IMR-90 (cell line): ENCODE measurements at regions not wholly inside any gene's neighbourhood (a gene's known extent, or its start where the extent isn't known, plus 50 kb on each side); places are given as distances from the start of the nearest gene placed in this dataset.

Experiments
- ATAC-seq: fragments of 200-7000 bp; cut with Tn5 transposase; 2 replicates; pipeline ENCODE4 v1.9.1; 2020; ENCODE audit warnings: low read depth, mild to moderate bottlenecking, moderate library complexity
- BruUV-seq: library from RNA; stranded (reverse); fragments of 400-500 nt; replicated peaks from 2 replicates; lab custom pipeline; 2021; lab: Mats Ljungman, UMichigan
- CTCF ChIA-PET: fragments of 300-600 bp; formaldehyde crosslinking; extraction: SDS; loops from one replicate; lab custom pipeline; 2021; ENCODE audit warnings: antibody characterized with exemption; lab: Yijun Ruan, JAX
- POLR2A ChIA-PET: fragments of 300-600 bp; sonication (Branson Sonifier 250); formaldehyde crosslinking; loops from one replicate; lab custom pipeline; 2022; ENCODE audit warnings: antibody characterized with exemption; ENCODE audit not compliant: unreplicated experiment; lab: Charles Lee
- DNase-seq: peaks from one replicate; pipeline ENCODE4 v3.0.0; 2013
- H2AFZ ChIP-seq: replicated peaks from 2 replicates; pipeline ENCODE3; 2013; ENCODE audit warnings: low read length, mild to moderate bottlenecking; ENCODE audit not compliant: poor library complexity
- H2AK5ac ChIP-seq: 2 replicates; pipeline ENCODE4 v1.6.1; 2013; ENCODE audit warnings: low read depth, low read length, inconsistent platforms
- H2AK9ac ChIP-seq: replicated peaks from 2 replicates; pipeline ENCODE3; 2013; ENCODE audit warnings: mild to moderate bottlenecking, low read depth, low read length, moderate library complexity; ENCODE audit not compliant: poor library complexity
- H2BK120ac ChIP-seq: 2 replicates; pipeline ENCODE4 v1.6.1; 2013; ENCODE audit warnings: low read depth, low read length, inconsistent platforms
- H2BK15ac ChIP-seq: 3 replicates; pipeline ENCODE4 v1.6.1; 2013; ENCODE audit warnings: low read depth, low read length, inconsistent platforms
- H2BK20ac ChIP-seq: 2 replicates; pipeline ENCODE4 v1.6.1; 2013; ENCODE audit warnings: low read depth, mild to moderate bottlenecking, inconsistent platforms, low read length, moderate library complexity
- H2BK5ac ChIP-seq: 2 replicates; pipeline ENCODE4 v1.6.1; 2013; ENCODE audit warnings: mild to moderate bottlenecking, low read depth, low read length, inconsistent platforms; ENCODE audit not compliant: poor library complexity, severe bottlenecking
- H3K14ac ChIP-seq: replicated peaks from 2 replicates; pipeline ENCODE4 v1.6.1; 2013; ENCODE audit warnings: low read depth, low read length, inconsistent platforms
- H3K18ac ChIP-seq: 2 replicates; pipeline ENCODE4 v1.6.1; 2013; ENCODE audit warnings: low read depth, low read length, control low read depth
- H3K23ac ChIP-seq: 2 replicates; pipeline ENCODE4 v1.6.1; 2013; ENCODE audit warnings: low read depth, low read length, inconsistent platforms
- H3K27ac ChIP-seq: 2 replicates; pipeline ENCODE4 v1.5.1; 2013; ENCODE audit warnings: mild to moderate bottlenecking, control low read depth, low read length; ENCODE audit not compliant: insufficient read depth
- H3K27me3 ChIP-seq: 2 replicates; pipeline ENCODE4 v1.6.1; 2013; ENCODE audit warnings: low read length; ENCODE audit not compliant: control insufficient read depth, insufficient read depth
- H3K36me3 ChIP-seq: 2 replicates; pipeline ENCODE4 v1.6.1; 2013; ENCODE audit warnings: low read length, mixed read lengths; ENCODE audit not compliant: control insufficient read depth, insufficient read depth
- H3K4ac ChIP-seq: 2 replicates; pipeline ENCODE4 v1.6.1; 2013; ENCODE audit warnings: low read depth, low read length, inconsistent platforms
- H3K4me1 ChIP-seq: 2 replicates; pipeline ENCODE4 v1.6.1; 2013; ENCODE audit warnings: low read length, mixed read lengths; ENCODE audit not compliant: control insufficient read depth, insufficient read depth
- H3K4me2 ChIP-seq: 2 replicates; pipeline ENCODE4 v1.6.1; 2013; ENCODE audit warnings: low read depth, mild to moderate bottlenecking, control low read depth, low read length, moderate library complexity
- H3K4me3 ChIP-seq: 2 replicates; pipeline ENCODE4 v1.5.1; 2013; ENCODE audit warnings: low read depth, mild to moderate bottlenecking, control low read depth, low read length, moderate library complexity; ENCODE audit not compliant: insufficient read depth
- H3K56ac ChIP-seq: 2 replicates; pipeline ENCODE4 v1.6.1; 2013; ENCODE audit warnings: low read length, inconsistent platforms; ENCODE audit not compliant: insufficient read depth; ENCODE audit errors: extremely low read depth
- H3K79me1 ChIP-seq, 2 experiments: 2 replicates each; pipeline ENCODE4 v1.6.1; 2013; ENCODE audit warnings: low read length in 2 of 2, inconsistent platforms in 1 of 2, low read depth in 1 of 2
- H3K9ac ChIP-seq: 2 replicates; pipeline ENCODE4 v1.6.1; 2013; ENCODE audit warnings: low read depth, low read length, control low read depth
- H3K9me1 ChIP-seq: 2 replicates; pipeline ENCODE4 v1.6.1; 2013; ENCODE audit warnings: low read length, inconsistent platforms; ENCODE audit not compliant: insufficient read depth
- H3K9me3 ChIP-seq: 2 replicates; pipeline ENCODE4 v1.6.1; 2013; ENCODE audit warnings: low read length; ENCODE audit not compliant: control insufficient read depth, insufficient read depth
- H4K20me1 ChIP-seq: 2 replicates; pipeline ENCODE4 v1.6.1; 2013; ENCODE audit warnings: low read length, inconsistent platforms; ENCODE audit not compliant: insufficient read depth
- H4K5ac ChIP-seq: 2 replicates; pipeline ENCODE4 v1.6.1; 2013; ENCODE audit warnings: mild to moderate bottlenecking, low read depth, low read length, control low read depth
- H4K8ac ChIP-seq, 2 experiments: 2 replicates each; pipeline ENCODE4 v1.6.1; 2013; ENCODE audit warnings: low read depth in 2 of 2, low read length in 2 of 2, control low read depth in 1 of 2, inconsistent platforms in 1 of 2
- H4K91ac ChIP-seq: 2 replicates; pipeline ENCODE4 v1.6.1; 2013; ENCODE audit warnings: low read depth, low read length, inconsistent platforms; ENCODE audit not compliant: insufficient read depth
- BHLHE40 ChIP-seq: fragments of 150-350 bp; IDR thresholded peaks from 2 replicates; pipeline ENCODE4 v1.6.1; 2016; ENCODE audit warnings: mild to moderate bottlenecking, low read depth, low read length
- FOS ChIP-seq: fragments of 150-350 bp; IDR thresholded peaks from 2 replicates; pipeline ENCODE4 v1.6.1; 2016; ENCODE audit warnings: low read depth, low read length
- MAZ ChIP-seq: IDR thresholded peaks from 2 replicates; pipeline ENCODE4 v1.6.1; 2012; ENCODE audit warnings: low read depth, mild to moderate bottlenecking, low read length, improper control_type of control experiment, moderate library complexity, borderline replicate concordance
- MXI1 ChIP-seq: IDR thresholded peaks from 2 replicates; pipeline ENCODE4 v1.6.1; 2012; ENCODE audit warnings: low read depth, mild to moderate bottlenecking, low read length, moderate library complexity, borderline replicate concordance
- NFE2L2 ChIP-seq: fragments of 150-350 bp; IDR thresholded peaks from 2 replicates; pipeline ENCODE4 v1.6.1; 2016; ENCODE audit warnings: low read depth, mild to moderate bottlenecking, low read length
- RAD21 ChIP-seq: IDR thresholded peaks from 2 replicates; pipeline ENCODE4 v1.6.1; 2012; ENCODE audit warnings: low read length, improper control_type of control experiment
- RCOR1 ChIP-seq: IDR thresholded peaks from 2 replicates; pipeline ENCODE4 v1.6.1; 2012; ENCODE audit warnings: mild to moderate bottlenecking, low read length, improper control_type of control experiment; ENCODE audit not compliant: insufficient replicate concordance
- SMC3 ChIP-seq: fragments of 150-350 bp; IDR thresholded peaks from 2 replicates; pipeline ENCODE4 v1.6.1; 2016; ENCODE audit warnings: low read depth, mild to moderate bottlenecking, antibody characterized with exemption, low read length, moderate library complexity
- WGBS, 2 experiments: methylation state at CpG; one replicate each; pipeline versions ENCODE4 v1.1.5 to v1.1.7; 2013; ENCODE audit warnings: missing lambda C conversion rate in 2 of 2; ENCODE audit not compliant: insufficient read length in 1 of 2; ENCODE audit errors: extremely low coverage in 2 of 2; 5-methylcytosine and 5-hydroxymethylcytosine counted together
- dilution Hi-C: fragments of 300-500 bp; cut with HindIII; formaldehyde crosslinking; loops from one replicate; pipeline ENCODE4 v1.14.3; 2018; ENCODE audit warnings: low sequenced_read_pairs; ENCODE audit not compliant: unreplicated experiment
- in situ Hi-C: fragments of 300-500 bp; cut with MboI; formaldehyde crosslinking; loops from 3 replicates; pipeline ENCODE4 v1.14.3; 2019; ENCODE audit warnings: low sequenced_read_pairs, inconsistent platforms, mixed read lengths
- intact Hi-C: fragments of 100-400 bp; cut with micrococcal nuclease; formaldehyde crosslinking; loops from 2 replicates; pipeline ENCODE4 v1.10.0; 2022
- TF ChIP-seq, protein P1 (sequence below): conservative IDR thresholded peaks from 2 replicates; pipeline ENCODE4 v1.5.1; 2012; ENCODE audit warnings: mild to moderate bottlenecking, low read depth, low read length, improper control_type of control experiment
- TF ChIP-seq, protein P2 (sequence below): fragments of 150-350 bp; IDR thresholded peaks from 2 replicates; pipeline ENCODE4 v1.6.1; 2016; ENCODE audit warnings: low read depth, mild to moderate bottlenecking, low read length, moderate library complexity, borderline replicate concordance

DNA sequence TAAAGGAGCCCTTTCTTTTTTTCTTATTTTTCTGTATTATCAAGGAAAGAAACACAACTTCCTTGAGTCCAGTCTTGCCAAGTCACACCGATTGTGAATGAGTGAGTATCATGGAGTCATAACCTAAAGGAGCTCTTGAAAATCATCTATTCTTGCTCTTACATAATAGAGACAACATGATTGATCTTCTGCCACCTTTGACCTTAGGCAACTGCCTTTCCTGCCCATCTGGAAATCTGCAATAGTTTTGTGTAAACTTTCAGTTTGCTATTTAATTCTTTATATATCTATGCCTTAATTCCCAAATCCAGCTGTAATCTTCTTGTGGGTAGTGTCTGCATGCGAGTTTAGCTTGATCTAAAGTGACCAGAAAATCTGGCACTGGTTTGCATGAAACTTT is 149.9 kb upstream of the FST start:
- TF ChIP-seq RAD21 (no peak), MAZ (no peak), FOS (no peak), SMC3 (no peak), BHLHE40 (no peak), RCOR1 (no peak), MXI1 (no peak), NFE2L2 (no peak)
- TF ChIP-seq, protein P1, sequence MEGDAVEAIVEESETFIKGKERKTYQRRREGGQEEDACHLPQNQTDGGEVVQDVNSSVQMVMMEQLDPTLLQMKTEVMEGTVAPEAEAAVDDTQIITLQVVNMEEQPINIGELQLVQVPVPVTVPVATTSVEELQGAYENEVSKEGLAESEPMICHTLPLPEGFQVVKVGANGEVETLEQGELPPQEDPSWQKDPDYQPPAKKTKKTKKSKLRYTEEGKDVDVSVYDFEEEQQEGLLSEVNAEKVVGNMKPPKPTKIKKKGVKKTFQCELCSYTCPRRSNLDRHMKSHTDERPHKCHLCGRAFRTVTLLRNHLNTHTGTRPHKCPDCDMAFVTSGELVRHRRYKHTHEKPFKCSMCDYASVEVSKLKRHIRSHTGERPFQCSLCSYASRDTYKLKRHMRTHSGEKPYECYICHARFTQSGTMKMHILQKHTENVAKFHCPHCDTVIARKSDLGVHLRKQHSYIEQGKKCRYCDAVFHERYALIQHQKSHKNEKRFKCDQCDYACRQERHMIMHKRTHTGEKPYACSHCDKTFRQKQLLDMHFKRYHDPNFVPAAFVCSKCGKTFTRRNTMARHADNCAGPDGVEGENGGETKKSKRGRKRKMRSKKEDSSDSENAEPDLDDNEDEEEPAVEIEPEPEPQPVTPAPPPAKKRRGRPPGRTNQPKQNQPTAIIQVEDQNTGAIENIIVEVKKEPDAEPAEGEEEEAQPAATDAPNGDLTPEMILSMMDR = no peak
- TF ChIP-seq, protein P2, sequence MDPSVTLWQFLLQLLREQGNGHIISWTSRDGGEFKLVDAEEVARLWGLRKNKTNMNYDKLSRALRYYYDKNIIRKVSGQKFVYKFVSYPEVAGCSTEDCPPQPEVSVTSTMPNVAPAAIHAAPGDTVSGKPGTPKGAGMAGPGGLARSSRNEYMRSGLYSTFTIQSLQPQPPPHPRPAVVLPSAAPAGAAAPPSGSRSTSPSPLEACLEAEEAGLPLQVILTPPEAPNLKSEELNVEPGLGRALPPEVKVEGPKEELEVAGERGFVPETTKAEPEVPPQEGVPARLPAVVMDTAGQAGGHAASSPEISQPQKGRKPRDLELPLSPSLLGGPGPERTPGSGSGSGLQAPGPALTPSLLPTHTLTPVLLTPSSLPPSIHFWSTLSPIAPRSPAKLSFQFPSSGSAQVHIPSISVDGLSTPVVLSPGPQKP = no peak
- Histone ChIP-seq H3K56ac (no peak overlapping the region), H3K9me3 (no peaks in the 10 kb centered on the region), H4K5ac (no peak overlapping the region), H2BK120ac (peak overlapping the region; percentile 30; the same call in 1 of the 2 replicates), H4K91ac (no peak overlapping the region), H2BK15ac (0 out of 3 replicates have a peak overlapping the region, but pooled peaks have one; percentile 77), H3K4me1 (peaks cover 19% of the 10 kb centered on the region), H3K4ac (no peak overlapping the region; the same call in 1 of the 2 replicates), H3K36me3 (no peaks in the 10 kb centered on the region), H2BK5ac (no peak overlapping the region), H3K27ac (no peak overlapping the region), H2BK20ac (peak overlapping the region; percentile 67; the same call in 1 of the 2 replicates), H4K8ac (no peak overlapping the region), H2AK5ac (0 out of 2 replicates have a peak overlapping the region, but pooled peaks have one; percentile 0), H3K27me3 (no peaks in the 10 kb centered on the region), H3K4me2 (no peak overlapping the region), H3K9ac (no peak overlapping the region), H3K4me3 (no peak overlapping the region), H4K20me1 (no peaks in the 10 kb centered on the region), H2AFZ (no peak overlapping the region), H3K14ac (no peak overlapping the region), H3K23ac (no peak overlapping the region), H3K79me1 (0 out of 4 replicates have a peak, but pooled peaks cover 0 to 4% of the 10 kb centered on the region in 2 experiments), H2AK9ac (no peak overlapping the region), H3K18ac (peak overlapping the region; percentile 30; the same call in 1 of the 2 replicates), H3K9me1 (peaks cover 13% of the 10 kb centered on the region; the same call in 1 of the 2 replicates)
- CTCF ChIA-PET = interaction anchor here (0.6 kb wide), 1 partner anchor 1089 kb away, joined by 4 read pairs; no protein-coding TSS in a partner anchor
- POLR2A ChIA-PET = no interaction called here
- BruUV-seq = no TSS peak
- intact Hi-C loops (no loop called here), in situ Hi-C loops (no loop called here), dilution Hi-C loops (no loop called here)
- ATAC-seq (no peak), DNase-seq (no peak)
- no CpG with 5 or more reads among the region's 2 CpGs for WGBS, 2 experiments
